GM23338 (cell line): ENCODE measurements at regions not wholly inside any gene's neighbourhood (a gene's known extent, or its start where the extent isn't known, plus 50 kb on each side); places are given as distances from the start of the nearest gene placed in this dataset.

Source experiments
- ATAC-seq: fragments of 200-7000 bp; cut with Tn5 transposase; 3 replicates; pipeline ENCODE4 v1.9.1; 2020
- DNase-seq: peaks from one replicate; pipeline ENCODE4 v3.0.0-alpha.2; 2015; ENCODE audit warnings: low spot score
- H2AFZ ChIP-seq: fragments of 200-600 bp; sonication (generic); 2 replicates; pipeline ENCODE4 v1.8.0; 2016; ENCODE audit warnings: antibody characterized with exemption, mild to moderate bottlenecking, moderate library complexity
- H3F3A ChIP-seq: fragments of 200-600 bp; sonication (generic); replicated peaks from 2 replicates; pipeline ENCODE4 v1.8.0; 2017; ENCODE audit warnings: antibody characterized with exemption, mixed run types, low read depth
- H3K27ac ChIP-seq: fragments of 200-600 bp; sonication (generic); 2 replicates; pipeline ENCODE4 v1.6.1; 2016; ENCODE audit warnings: low read depth
- H3K27me3 ChIP-seq: fragments of 200-600 bp; sonication (generic); 2 replicates; pipeline ENCODE4 v1.8.0; 2016; ENCODE audit warnings: mild to moderate bottlenecking, mixed run types, moderate library complexity; ENCODE audit not compliant: insufficient read depth
- H3K36me3 ChIP-seq: fragments of 200-600 bp; sonication (generic); 2 replicates; pipeline ENCODE4 v1.8.0; 2016; ENCODE audit warnings: mild to moderate bottlenecking; ENCODE audit not compliant: insufficient read depth
- H3K4me1 ChIP-seq: fragments of 200-600 bp; sonication (generic); 2 replicates; pipeline ENCODE4 v1.8.0; 2016; ENCODE audit warnings: mild to moderate bottlenecking, moderate library complexity; ENCODE audit not compliant: insufficient read depth
- H3K4me2 ChIP-seq: fragments of 200-600 bp; sonication (generic); 2 replicates; pipeline ENCODE4 v1.7.1; 2017; ENCODE audit warnings: mixed run types
- H3K4me3 ChIP-seq: fragments of 200-600 bp; sonication (generic); 2 replicates; pipeline ENCODE4 v1.6.1; 2016; ENCODE audit warnings: mixed run types
- H3K79me2 ChIP-seq: fragments of 200-600 bp; sonication (generic); replicated peaks from 2 replicates; pipeline ENCODE4 v1.8.0; 2017; ENCODE audit warnings: mild to moderate bottlenecking; ENCODE audit not compliant: insufficient read depth
- H3K9me2 ChIP-seq: fragments of 200-600 bp; sonication (generic); 2 replicates; pipeline ENCODE4 v1.8.0; 2017; ENCODE audit not compliant: insufficient read depth
- H4K20me1 ChIP-seq: fragments of 200-600 bp; sonication (generic); replicated peaks from 2 replicates; pipeline ENCODE4 v1.8.0; 2017; ENCODE audit warnings: mild to moderate bottlenecking; ENCODE audit not compliant: insufficient read depth
- H3K27ac Mint-ChIP-seq: 2 replicates; pipeline ENCODE4 v1.8.0; 2020; ENCODE audit warnings: inconsistent platforms, mild to moderate bottlenecking, moderate library complexity, mixed read lengths
- H3K27me3 Mint-ChIP-seq: 3 replicates; pipeline ENCODE4 v1.8.0; 2022; ENCODE audit warnings: low read depth, mild to moderate bottlenecking, moderate library complexity, mixed read lengths, inconsistent platforms; ENCODE audit not compliant: insufficient read depth, poor library complexity
- H3K36me3 Mint-ChIP-seq: 3 replicates; pipeline ENCODE4 v1.8.0; 2021; ENCODE audit warnings: low read depth, mild to moderate bottlenecking, inconsistent platforms, moderate library complexity, mixed read lengths
- H3K4me1 Mint-ChIP-seq: 3 replicates; pipeline ENCODE4 v1.8.0; 2020; ENCODE audit warnings: mild to moderate bottlenecking, inconsistent platforms, mixed read lengths
- H3K4me3 Mint-ChIP-seq: 3 replicates; pipeline ENCODE4 v1.8.0; 2021; ENCODE audit warnings: moderate library complexity, mild to moderate bottlenecking, inconsistent platforms, mixed read lengths
- H3K9me3 Mint-ChIP-seq: 3 replicates; pipeline ENCODE4 v1.8.0; 2020; ENCODE audit warnings: moderate library complexity, mild to moderate bottlenecking, inconsistent platforms, mixed read lengths
- CREB1 ChIP-seq: fragments of 250-450 bp; sonication (Bioruptor Pico); IDR thresholded peaks from 2 replicates; pipeline ENCODE4 v1.5.0; 2020; ENCODE audit warnings: low read depth, mild to moderate bottlenecking, moderate library complexity
- CTCF ChIP-seq, 2 experiments: fragments of 200-600 bp in 1 of 2; sonication (generic) in 1 of 2; conservative IDR thresholded peaks; 2 replicates each; pipeline versions ENCODE4 v1.5.1 to v1.6.1; 2016 to 2017; ENCODE audit warnings: antibody characterized with exemption in 2 of 2, low read depth in 2 of 2, mild to moderate bottlenecking in 2 of 2, moderate library complexity in 1 of 2
- EZH2 ChIP-seq: fragments of 200-600 bp; sonication (generic); IDR thresholded peaks from one replicate; pipeline ENCODE4 v1.8.0; 2017; ENCODE audit warnings: antibody characterized with exemption, mild to moderate bottlenecking, low read depth; ENCODE audit not compliant: unreplicated experiment
- EZH2phosphoT487 ChIP-seq: fragments of 200-600 bp; sonication (generic); IDR thresholded peaks from one replicate; pipeline ENCODE4 v1.8.1; 2018; ENCODE audit warnings: antibody characterized with exemption; ENCODE audit not compliant: unreplicated experiment
- JUNB ChIP-seq: IDR thresholded peaks from one replicate; pipeline ENCODE4 v1.6.1; 2016; ENCODE audit warnings: antibody characterized with exemption; ENCODE audit not compliant: unreplicated experiment
- NANOG ChIP-seq: IDR thresholded peaks from 2 replicates; pipeline ENCODE4 v1.6.1; 2016; ENCODE audit warnings: antibody characterized with exemption, borderline replicate concordance
- POLR2AphosphoS5 ChIP-seq: IDR thresholded peaks from 2 replicates; pipeline ENCODE4 v1.6.1; 2016; ENCODE audit warnings: antibody characterized with exemption, low read depth
- REST ChIP-seq: IDR thresholded peaks from one replicate; pipeline ENCODE4 v1.6.1; 2018; ENCODE audit warnings: antibody characterized with exemption; ENCODE audit not compliant: unreplicated experiment
- STAT1 ChIP-seq: IDR thresholded peaks from one replicate; pipeline ENCODE4 v1.6.1; 2016; ENCODE audit warnings: antibody characterized with exemption; ENCODE audit not compliant: unreplicated experiment
- ZNF114 ChIP-seq: fragments of 250-450 bp; sonication (Bioruptor Pico); IDR thresholded peaks from 2 replicates; pipeline ENCODE4 v1.5.0; 2020; ENCODE audit warnings: mild to moderate bottlenecking, moderate library complexity
- ZNF331 ChIP-seq: fragments of 250-450 bp; sonication (Bioruptor Pico); IDR thresholded peaks from 2 replicates; pipeline ENCODE4 v1.5.0; 2020; ENCODE audit warnings: low read depth, mild to moderate bottlenecking, moderate library complexity
- ZNF462 ChIP-seq: fragments of 250-450 bp; sonication (Bioruptor Pico); IDR thresholded peaks from 2 replicates; pipeline ENCODE4 v1.5.0; 2020; ENCODE audit warnings: mild to moderate bottlenecking, moderate library complexity
- TF ChIP-seq, protein P1 (sequence below): IDR thresholded peaks from 2 replicates; pipeline ENCODE4 v1.6.1; 2016; ENCODE audit warnings: antibody characterized with exemption

- peaks cover 2% of the 10 kb centered on the region; the same call in 1 of the 3 replicates for H3K4me1 Mint-ChIP-seq
- H3K27ac ChIP-seq = no peak overlapping the region
- no peaks in the 10 kb centered on the region for H3K9me3 Mint-ChIP-seq
- TF ChIP-seq, protein P1, sequence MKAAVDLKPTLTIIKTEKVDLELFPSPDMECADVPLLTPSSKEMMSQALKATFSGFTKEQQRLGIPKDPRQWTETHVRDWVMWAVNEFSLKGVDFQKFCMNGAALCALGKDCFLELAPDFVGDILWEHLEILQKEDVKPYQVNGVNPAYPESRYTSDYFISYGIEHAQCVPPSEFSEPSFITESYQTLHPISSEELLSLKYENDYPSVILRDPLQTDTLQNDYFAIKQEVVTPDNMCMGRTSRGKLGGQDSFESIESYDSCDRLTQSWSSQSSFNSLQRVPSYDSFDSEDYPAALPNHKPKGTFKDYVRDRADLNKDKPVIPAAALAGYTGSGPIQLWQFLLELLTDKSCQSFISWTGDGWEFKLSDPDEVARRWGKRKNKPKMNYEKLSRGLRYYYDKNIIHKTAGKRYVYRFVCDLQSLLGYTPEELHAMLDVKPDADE = no peak
- TF ChIP-seq EZH2phosphoT487 (no peak), NANOG (no peak), ZNF114 (no peak), EZH2 (no peak), ZNF462 (CRISPR knock-in tag) (no peak), REST (no peak), STAT1 (no peak), ZNF331 (no peak), CREB1 (no peak), CTCF (conservative IDR thresholded peaks at IDR 0.05; ENCODE audit: low read depth in 2 of 2) (no peak), JUNB (no peak), POLR2AphosphoS5 (no peak)
- no peaks in the 10 kb centered on the region for H4K20me1 ChIP-seq
- no peaks in the 10 kb centered on the region for H3K27me3 ChIP-seq
- H3K36me3 ChIP-seq = no peaks in the 10 kb centered on the region
- H3K27me3 Mint-ChIP-seq = no peaks in the 10 kb centered on the region
- H3K4me3 Mint-ChIP-seq = no peak overlapping the region
- no peaks in the 10 kb centered on the region for H3K36me3 Mint-ChIP-seq
- H3K27ac Mint-ChIP-seq = no peak overlapping the region
- no peaks in the 10 kb centered on the region for H3K9me2 ChIP-seq
- ATAC-seq (no peak), DNase-seq (no peak)
- H3K4me2 ChIP-seq = no peak overlapping the region
- H2AFZ ChIP-seq = no peak overlapping the region
- no peak overlapping the region for H3K4me3 ChIP-seq
- no peaks in the 10 kb centered on the region for H3K79me2 ChIP-seq
- peaks cover 5% of the 10 kb centered on the region; the same call in 1 of the 2 replicates for H3K4me1 ChIP-seq
- no peaks in the 10 kb centered on the region for H3F3A ChIP-seq
Observed at GRCh38 chr2:228839421-228839876, 431.6 kb downstream of the PID1 start.
